Muscle of leg (tissue), 3 donors: ENCODE measurements at regions not wholly inside any gene's neighbourhood (a gene's known extent, or its start where the extent isn't known, plus 50 kb on each side); places are given as distances from the start of the nearest gene placed in this dataset.
A peak's percentile ranks its signal among the peaks of the same experiment; 100 is the strongest.

Experiments
- DNase-seq: peaks from one replicate; pipeline ENCODE4 v3.0.0; 2013
- H3K27ac ChIP-seq: one replicate; pipeline ENCODE4 v1.5.1; 2013; ENCODE audit warnings: mild to moderate bottlenecking, low read length, control low read depth
- H3K27me3 ChIP-seq: one replicate; pipeline ENCODE4 v1.6.1; 2013; ENCODE audit warnings: low read length; ENCODE audit not compliant: control insufficient read depth, insufficient read depth
- H3K36me3 ChIP-seq: one replicate; pipeline ENCODE4 v1.6.1; 2013; ENCODE audit warnings: low read length; ENCODE audit not compliant: control insufficient read depth, insufficient read depth
- H3K4me1 ChIP-seq: one replicate; pipeline ENCODE4 v1.6.1; 2013; ENCODE audit warnings: low read length; ENCODE audit not compliant: control insufficient read depth, insufficient read depth
- H3K4me3 ChIP-seq: one replicate; pipeline ENCODE4 v1.5.1; 2013; ENCODE audit warnings: low read length, control low read depth
- H3K9me3 ChIP-seq: replicated peaks from 2 replicates; pipeline ENCODE4 v1.6.1; 2013; ENCODE audit warnings: low read depth, low read length; ENCODE audit not compliant: control insufficient read depth
- WGBS: methylation state at CpG from one replicate; pipeline ENCODE4 v1.1.5; 2013; ENCODE audit warnings: missing lambda C conversion rate; ENCODE audit not compliant: insufficient coverage; 5-methylcytosine and 5-hydroxymethylcytosine counted together

- no peak overlapping the region for H3K4me3 ChIP-seq
- WGBS = no CpG with 5 or more reads among the region's 1 CpG
- H3K9me3 ChIP-seq = peaks cover 2% of the 10 kb centered on the region
- DNase-seq = no peak
- H3K36me3 ChIP-seq = no peaks in the 10 kb centered on the region
- no peaks in the 10 kb centered on the region for H3K27me3 ChIP-seq
- no peak overlapping the region for H3K27ac ChIP-seq
- H3K4me1 ChIP-seq = no peaks in the 10 kb centered on the region
These were observed 355.1 kb downstream of the EPM2A start for GRCh38 chr6:145380186-145380585.

GRCh38 chr6:145381941-145382340 is 353.4 kb downstream of the EPM2A start:
- Histone ChIP-seq H3K9me3 (peaks cover 2% of the 10 kb centered on the region), H3K4me3 (no peak overlapping the region), H3K27me3 (no peaks in the 10 kb centered on the region), H3K4me1 (no peaks in the 10 kb centered on the region), H3K27ac (no peak overlapping the region), H3K36me3 (no peaks in the 10 kb centered on the region)
- no CpG with 5 or more reads among the region's 3 CpGs for WGBS
- DNase-seq = peak; percentile 83

GRCh38 chr6:145383428-145383827 is 351.9 kb downstream of the EPM2A start:
- WGBS = 100% methylated on average over 1 of the region's 3 CpGs
- Histone ChIP-seq H3K27ac (no peak overlapping the region), H3K4me1 (no peaks in the 10 kb centered on the region), H3K4me3 (no peak overlapping the region), H3K27me3 (no peaks in the 10 kb centered on the region), H3K36me3 (no peaks in the 10 kb centered on the region), H3K9me3 (no peaks in the 10 kb centered on the region)
- DNase-seq = no peak

GRCh38 chr6:145384503-145384902 is 350.8 kb downstream of the EPM2A start:
- H3K27me3 ChIP-seq = no peaks in the 10 kb centered on the region
- H3K9me3 ChIP-seq = no peaks in the 10 kb centered on the region
- no peak overlapping the region for H3K27ac ChIP-seq
- DNase-seq = no peak
- H3K4me3 ChIP-seq = no peak overlapping the region
- no peaks in the 10 kb centered on the region for H3K36me3 ChIP-seq
- no peaks in the 10 kb centered on the region for H3K4me1 ChIP-seq

GRCh38 chr6:145396499-145396898 is 338.8 kb downstream of the EPM2A start:
- no peak overlapping the region for H3K4me3 ChIP-seq
- H3K9me3 ChIP-seq = no peaks in the 10 kb centered on the region
- WGBS = no CpG with 5 or more reads among the region's 1 CpG
- no peak overlapping the region for H3K27ac ChIP-seq
- DNase-seq = no peak
- no peaks in the 10 kb centered on the region for H3K4me1 ChIP-seq
- H3K36me3 ChIP-seq = no peaks in the 10 kb centered on the region
- H3K27me3 ChIP-seq = no peaks in the 10 kb centered on the region

- Histone ChIP-seq H3K27me3 (no peaks in the 10 kb centered on the region), H3K27ac (no peak overlapping the region), H3K36me3 (no peaks in the 10 kb centered on the region), H3K4me3 (no peak overlapping the region), H3K4me1 (no peaks in the 10 kb centered on the region), H3K9me3 (no peaks in the 10 kb centered on the region)
- no peak for DNase-seq
- WGBS = 100% methylated on average over 1 of the region's 4 CpGs
These were observed 334.8 kb downstream of the EPM2A start for GRCh38 chr6:145400508-145400907.

- peak; percentile 35 for DNase-seq
- H3K4me1 ChIP-seq = no peaks in the 10 kb centered on the region
- H3K27me3 ChIP-seq = no peaks in the 10 kb centered on the region
- H3K36me3 ChIP-seq = no peaks in the 10 kb centered on the region
- 40% methylated on average over 1 of the region's 5 CpGs for WGBS
- H3K4me3 ChIP-seq = no peak overlapping the region
- H3K27ac ChIP-seq = no peak overlapping the region
- H3K9me3 ChIP-seq = no peaks in the 10 kb centered on the region
These were observed 330.2 kb downstream of the EPM2A start for GRCh38 chr6:145405006-145405551.

GRCh38 chr6:145406783-145407182 is 328.5 kb downstream of the EPM2A start:
- no peak overlapping the region for H3K4me3 ChIP-seq
- no peaks in the 10 kb centered on the region for H3K36me3 ChIP-seq
- WGBS = 44% methylated on average over 4 of the region's 4 CpGs
- no peaks in the 10 kb centered on the region for H3K9me3 ChIP-seq
- DNase-seq = no peak
- H3K4me1 ChIP-seq = no peaks in the 10 kb centered on the region
- no peaks in the 10 kb centered on the region for H3K27me3 ChIP-seq
- no peak overlapping the region for H3K27ac ChIP-seq

- no peak for DNase-seq
- no peaks in the 10 kb centered on the region for H3K4me1 ChIP-seq
- no peaks in the 10 kb centered on the region for H3K9me3 ChIP-seq
- H3K27me3 ChIP-seq = no peaks in the 10 kb centered on the region
- 79% methylated on average over 2 of the region's 2 CpGs for WGBS
- no peaks in the 10 kb centered on the region for H3K36me3 ChIP-seq
- no peak overlapping the region for H3K27ac ChIP-seq
- no peak overlapping the region for H3K4me3 ChIP-seq
These were observed 319.7 kb downstream of the EPM2A start for GRCh38 chr6:145415616-145416015.

GRCh38 chr6:145420599-145420998 is 314.7 kb downstream of the EPM2A start:
- Histone ChIP-seq H3K4me1 (no peaks in the 10 kb centered on the region), H3K4me3 (no peak overlapping the region), H3K27me3 (no peaks in the 10 kb centered on the region), H3K9me3 (no peaks in the 10 kb centered on the region), H3K36me3 (no peaks in the 10 kb centered on the region), H3K27ac (no peak overlapping the region)
- no CpG with 5 or more reads among the region's 1 CpG for WGBS
- no peak for DNase-seq

- Histone ChIP-seq H3K9me3 (no peaks in the 10 kb centered on the region), H3K4me3 (no peak overlapping the region), H3K27ac (no peak overlapping the region), H3K4me1 (no peaks in the 10 kb centered on the region), H3K36me3 (no peaks in the 10 kb centered on the region), H3K27me3 (no peaks in the 10 kb centered on the region)
- WGBS = no CpG with 5 or more reads among the region's 3 CpGs
- DNase-seq = no peak
These were observed 311.4 kb downstream of the EPM2A start for GRCh38 chr6:145423936-145424335.
